ENCODE measurements at regions not wholly inside any gene's neighbourhood (a gene's known extent, or its start where the extent isn't known, plus 50 kb on each side); places are given as distances from the start of the nearest gene placed in this dataset.
A peak's percentile ranks its signal among the peaks of the same experiment; 100 is the strongest.

DNA sequence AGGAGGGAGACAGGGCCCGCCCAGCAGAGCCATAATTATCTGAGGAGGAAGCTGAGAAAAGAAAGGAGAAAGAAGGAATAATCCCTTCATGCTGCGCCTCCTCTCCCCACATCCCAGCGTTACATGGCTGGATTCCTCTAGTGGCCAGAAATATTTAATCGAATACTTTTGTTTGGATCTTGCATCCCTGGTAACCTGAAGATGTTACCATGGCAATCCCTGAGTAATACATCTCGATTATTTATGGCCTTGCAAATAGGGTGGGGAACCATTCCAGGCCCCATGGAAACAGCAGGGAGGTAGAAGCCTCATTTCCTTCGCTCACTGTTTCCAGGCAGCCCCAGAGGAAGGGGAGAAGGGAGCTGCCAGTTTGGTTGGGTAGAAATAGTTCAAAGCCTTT, 357.7 kb downstream of the BUD13 start:
- peak; percentile 7 for DNase-seq (ENCODE audit: low read depth)

DNA sequence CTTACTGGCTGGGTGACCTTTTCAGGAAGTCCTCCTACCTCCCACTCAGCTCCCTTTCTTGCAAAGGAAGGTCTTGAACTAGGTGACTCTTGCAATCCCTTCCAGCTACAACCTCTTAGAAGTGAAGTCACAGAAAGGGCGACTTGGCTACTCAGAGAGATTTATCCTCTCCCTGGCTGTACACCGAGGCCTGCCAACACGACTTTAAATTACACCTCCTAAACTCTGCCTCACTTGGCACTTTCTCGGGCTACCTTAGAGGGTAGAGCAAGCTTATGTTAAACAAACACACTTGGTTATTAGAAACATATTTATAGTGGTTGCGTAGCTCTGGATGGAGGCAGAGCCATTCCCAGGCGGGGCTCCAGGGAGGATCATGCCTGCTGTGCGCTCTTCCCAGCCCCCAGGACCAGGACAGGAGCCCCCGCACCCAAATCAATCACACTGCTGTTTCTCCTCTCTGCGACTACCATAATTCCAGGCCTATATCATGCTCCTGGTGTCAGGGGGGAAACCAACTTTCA, 358.4 kb downstream of the BUD13 start:
- DNase-seq (ENCODE audit: low read depth), result no peak

DNA sequence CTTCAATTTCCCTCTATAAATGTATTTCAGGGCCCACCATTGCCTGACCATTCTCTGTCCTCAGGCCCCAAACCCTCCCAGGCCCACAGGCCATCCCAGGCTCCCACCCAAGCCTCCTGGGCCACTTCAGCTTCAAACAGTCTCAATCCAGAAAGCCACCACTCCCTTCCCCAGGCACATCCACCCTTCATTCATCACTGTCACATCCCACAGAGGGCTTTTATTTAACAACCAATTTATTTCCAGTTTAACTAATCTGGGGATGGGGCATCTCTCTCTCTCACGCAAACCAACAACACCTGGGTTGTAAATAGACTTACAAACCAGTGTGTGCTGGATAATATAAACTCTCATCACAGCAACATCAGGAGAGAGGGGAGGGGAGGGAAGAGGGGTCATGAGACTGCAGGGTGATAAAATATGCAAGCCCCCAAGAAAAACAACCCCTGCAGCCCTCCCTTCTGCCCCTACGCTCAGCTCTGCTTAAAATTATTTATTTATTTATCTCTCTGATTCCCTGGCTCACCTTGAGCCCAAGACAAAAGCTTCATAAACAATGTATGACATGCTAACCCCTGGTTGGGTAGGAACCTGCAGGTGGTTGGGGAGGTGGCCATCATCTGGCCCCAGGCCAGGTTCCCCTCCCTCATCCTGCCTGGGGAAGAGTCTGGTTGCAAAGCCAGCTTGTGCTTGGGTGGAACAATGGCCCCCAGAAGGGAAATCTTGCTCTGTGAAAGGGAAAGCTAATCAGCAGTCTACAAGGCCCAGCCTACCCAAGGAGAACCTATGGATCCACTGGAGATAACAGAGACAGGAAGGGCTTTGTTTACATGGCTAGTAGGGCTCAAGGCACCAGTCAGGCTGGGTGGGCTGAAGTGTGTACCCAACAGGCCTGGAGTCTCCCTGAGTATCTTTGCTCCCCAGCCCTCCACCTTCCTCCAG, 359.2 kb downstream of the BUD13 start:
- no peak for DNase-seq (ENCODE audit: low read depth)

DNA sequence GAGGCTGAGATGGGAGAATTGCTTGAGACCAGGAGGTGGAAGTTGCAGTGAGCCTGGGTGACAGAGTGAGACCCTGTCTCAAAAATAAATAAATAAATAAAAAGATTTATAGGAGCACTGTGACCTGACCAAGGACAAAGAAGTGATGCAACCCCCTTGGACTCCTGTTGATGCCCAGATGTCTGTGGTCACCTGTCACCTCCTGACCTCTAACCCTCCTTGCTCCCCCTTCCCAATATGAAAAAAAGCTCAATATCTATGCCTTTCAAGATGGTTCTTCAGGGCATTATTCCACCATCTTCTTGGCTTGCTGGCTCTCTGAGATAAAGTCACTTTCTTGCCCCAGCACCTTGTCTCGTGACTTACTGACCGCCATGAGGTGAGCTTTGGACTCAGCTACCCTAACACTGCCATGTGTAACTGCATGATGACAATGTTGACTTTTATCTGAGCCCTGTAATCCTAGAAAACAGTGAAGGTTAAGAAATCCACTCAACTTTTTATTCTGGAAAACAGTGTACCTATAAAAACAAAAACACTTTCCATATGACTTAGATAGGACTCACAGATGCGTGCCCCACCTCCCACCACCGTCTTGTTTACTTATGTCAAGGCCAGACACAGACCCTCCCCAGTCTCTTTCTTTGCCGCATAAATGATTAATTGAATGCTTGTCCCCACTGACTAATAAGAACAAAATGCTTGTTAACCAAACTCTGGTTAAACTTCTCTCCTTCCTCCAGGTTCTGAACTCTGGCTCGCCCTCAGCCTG, 360.5 kb downstream of the BUD13 start:
- no peak for DNase-seq (ENCODE audit: low read depth)

DNA sequence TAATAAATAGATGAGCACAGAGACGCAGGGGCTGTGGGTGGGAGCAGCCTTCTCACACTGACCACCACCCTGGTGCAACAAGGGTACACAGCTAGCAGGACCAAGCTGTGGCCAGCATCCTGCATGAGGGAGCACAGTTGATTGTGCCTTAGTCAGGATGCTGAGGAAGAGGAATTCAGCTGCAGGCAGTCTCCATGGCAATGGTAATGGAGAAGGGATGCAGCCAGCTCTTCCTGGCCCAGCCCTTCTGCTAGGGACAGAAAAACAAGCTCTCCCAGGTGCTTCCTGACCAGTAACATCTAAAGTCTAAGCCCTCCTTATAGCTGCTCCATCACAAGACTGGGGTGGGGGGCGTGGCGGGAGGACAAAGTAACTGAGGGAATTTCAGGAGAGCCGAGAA, 363.5 kb downstream of the BUD13 start:
- DNase-seq (ENCODE audit: low read depth), result no peak

DNA sequence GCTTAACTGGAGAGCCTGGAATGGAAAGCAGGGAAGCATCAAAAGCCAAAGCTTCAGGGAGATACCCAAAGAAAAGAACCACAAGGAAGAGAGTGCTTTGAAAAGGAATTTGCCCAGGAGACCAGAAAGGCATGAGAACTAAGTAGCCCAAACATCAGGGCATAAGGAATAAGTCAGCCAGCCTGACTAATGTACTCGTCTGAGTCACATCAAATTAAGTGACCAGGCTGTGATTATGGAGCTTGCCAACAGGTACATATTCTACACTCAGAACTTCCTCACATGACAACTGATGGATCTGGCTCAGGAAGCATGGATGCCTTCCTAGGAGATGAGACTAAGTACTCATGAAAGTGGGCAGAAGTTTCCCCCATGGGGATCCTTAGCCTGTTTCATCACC, 366.7 kb downstream of the BUD13 start:
- no peak for DNase-seq (ENCODE audit: low read depth)

DNA sequence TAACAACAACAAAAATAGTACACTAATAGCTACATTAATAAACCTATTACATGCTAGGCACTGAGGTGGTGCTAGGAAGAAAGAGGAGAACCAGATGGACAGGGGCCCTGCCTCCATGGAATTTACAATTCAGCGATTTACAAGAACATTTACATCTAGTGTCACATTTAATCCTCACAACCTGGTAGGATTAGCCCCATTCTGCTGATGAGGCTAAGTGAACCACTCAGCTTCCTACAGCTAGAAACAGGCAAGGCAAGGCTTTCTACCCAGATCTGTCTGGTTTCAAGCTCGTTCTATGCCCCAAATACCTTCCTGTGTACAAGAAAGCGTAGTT, 368.4 kb downstream of the BUD13 start:
- DNase-seq (ENCODE audit: low read depth), result no peak

DNA sequence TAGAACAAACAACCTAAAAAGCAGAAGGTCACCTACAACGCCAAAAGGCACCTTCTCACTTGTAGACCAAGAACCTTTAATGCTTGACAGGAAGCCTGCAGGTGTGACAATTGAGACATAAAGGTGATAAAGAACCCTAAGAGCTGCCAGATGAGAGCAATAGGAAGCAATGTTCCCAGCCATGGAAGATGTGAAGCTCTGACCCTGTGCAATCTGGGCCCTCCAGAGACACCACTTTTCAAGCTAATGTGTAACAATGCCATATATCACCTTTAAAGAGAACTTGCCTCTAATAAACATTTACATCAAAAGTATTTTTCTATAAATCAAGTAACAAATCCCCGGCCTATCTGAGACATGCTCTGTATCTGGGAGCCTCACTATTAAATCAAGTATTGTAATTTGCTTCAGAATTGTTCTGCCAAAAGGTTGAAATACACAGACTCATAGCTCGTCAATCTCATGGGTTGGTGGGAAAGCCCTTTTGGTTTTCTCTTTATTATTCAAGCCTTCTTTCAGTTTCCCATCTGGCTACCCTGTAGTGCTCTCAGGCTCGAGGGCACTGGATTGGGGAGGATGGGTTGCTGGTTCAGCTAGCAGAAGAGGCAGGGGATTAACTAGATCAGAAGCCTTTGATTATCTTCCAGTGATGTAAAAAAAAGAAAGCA, 368.9 kb downstream of the BUD13 start:
- DNase-seq (ENCODE audit: low read depth), result no peak

DNA sequence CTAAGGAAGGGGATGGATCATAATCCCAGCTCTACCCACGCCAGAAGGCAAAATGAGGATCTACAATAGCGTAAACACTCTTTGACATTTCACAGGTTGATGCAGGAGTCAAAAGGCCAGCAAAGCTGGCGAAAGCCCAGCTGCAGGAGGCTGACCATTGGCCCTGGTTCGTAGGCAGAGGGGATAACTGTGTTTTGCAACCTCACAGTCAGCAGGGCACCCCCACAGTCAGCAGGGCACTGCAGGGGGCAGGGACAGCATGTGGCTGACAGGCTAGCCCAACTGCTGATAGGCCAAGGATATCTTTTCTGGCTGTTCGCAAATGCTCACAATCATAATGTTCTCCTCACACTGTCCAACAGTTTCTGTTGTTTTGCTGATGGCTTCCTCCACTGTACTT, 372.7 kb downstream of the BUD13 start:
- no peak for DNase-seq (ENCODE audit: low read depth)

DNA sequence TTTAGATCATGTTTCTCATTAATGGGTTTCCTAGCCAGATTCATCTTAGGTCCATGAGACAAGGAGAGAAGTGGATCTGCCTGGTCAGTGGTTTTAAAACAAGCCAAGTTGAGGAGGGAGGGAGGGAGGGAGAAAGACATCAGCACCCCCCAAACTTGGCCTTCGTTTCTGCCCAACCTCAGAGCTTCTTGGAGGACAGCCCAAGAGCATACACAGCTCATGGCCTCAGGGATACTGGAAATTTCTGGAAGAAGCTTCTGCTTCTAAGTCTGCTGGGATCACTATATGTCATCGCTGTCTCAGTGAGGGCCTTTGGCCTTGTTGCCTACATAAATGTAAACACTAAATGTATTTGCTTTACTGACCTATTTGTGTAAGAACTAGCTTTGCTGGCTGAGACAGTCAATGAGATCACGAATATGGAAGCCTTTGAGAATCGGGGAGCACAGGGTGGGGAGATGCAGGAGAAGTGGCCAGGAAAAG, 375.1 kb downstream of the BUD13 start:
- DNase-seq (ENCODE audit: low read depth), result no peak

DNA sequence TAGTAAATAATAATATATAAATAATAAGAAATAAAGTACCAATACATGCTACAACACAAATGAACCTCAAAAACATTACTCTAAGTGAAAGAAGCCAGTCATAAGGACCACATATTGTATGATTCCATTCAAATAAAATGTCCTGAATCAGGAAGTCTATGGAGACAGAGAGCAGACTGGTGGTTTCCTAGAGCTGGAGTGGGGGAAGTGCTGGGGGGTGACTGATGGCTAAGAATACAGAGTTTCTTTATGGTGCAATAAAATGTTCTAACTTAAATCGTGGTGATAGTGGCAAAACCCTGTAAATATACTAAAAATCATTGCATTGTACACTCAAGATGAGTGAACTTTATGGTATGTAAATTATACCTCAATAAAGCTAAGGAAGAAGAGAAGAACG, 376.5 kb downstream of the BUD13 start:
- no peak for DNase-seq (ENCODE audit: low read depth)

DNA sequence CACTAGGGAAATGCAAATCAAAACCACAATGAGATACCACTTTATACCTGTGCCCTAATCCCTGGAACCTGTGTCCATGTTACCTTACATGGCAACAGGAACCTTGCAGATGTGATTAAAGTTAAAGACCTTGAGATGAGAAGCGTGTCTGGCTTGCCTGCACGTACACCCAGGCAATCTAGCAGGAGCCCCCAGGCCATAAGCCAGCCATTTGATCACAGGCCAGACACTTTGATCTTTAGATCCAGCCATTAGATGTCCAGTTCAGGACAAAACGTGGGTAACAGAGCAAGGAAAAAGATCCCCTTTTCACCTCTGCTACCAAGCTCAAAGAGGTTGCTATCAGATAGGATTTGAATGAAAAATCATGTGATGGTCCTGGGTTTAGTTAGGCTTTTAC, 378.8 kb downstream of the BUD13 start:
- no peak for DNase-seq (ENCODE audit: low read depth)

DNA sequence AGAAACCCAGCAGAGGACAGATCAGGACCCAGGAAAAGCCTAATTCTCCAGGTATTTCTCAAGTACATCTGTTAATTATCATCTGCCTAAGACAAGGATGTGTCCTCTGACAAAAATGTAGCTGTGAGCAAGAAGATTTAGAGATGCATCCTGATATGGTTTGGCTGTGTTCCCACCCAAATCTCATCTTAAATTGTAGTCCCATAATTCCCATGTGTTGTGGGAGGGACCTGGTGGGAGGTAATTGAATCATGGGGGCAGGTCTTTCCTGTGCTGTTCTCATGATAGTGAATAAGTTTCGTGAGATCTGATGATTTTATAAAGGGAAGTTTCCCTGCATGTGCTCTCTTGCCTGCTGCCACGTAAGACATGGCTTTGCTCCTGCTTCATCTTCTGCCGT, 381.8 kb downstream of the BUD13 start:
- no peak for DNase-seq (ENCODE audit: low read depth)

DNA sequence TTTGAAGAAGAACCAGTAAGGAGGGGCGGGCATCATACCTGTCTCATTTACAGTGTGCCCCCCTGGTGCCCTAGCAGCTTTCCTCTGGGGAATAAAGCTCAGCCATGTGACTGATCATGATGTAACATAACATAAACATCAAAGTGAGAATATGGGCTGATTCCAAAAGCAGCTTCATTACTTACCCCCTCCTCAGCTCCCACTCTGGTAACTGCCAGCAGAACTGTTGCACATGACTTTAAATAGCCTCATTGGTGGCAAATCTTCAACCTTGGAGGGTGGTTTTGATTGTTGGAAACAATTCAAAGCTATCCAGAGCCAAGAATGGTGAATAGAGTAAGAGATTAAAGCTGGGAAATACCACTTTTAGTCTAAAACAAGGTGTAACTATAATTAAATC, 384.6 kb downstream of the BUD13 start:
- no peak for DNase-seq (ENCODE audit: low read depth)

DNA sequence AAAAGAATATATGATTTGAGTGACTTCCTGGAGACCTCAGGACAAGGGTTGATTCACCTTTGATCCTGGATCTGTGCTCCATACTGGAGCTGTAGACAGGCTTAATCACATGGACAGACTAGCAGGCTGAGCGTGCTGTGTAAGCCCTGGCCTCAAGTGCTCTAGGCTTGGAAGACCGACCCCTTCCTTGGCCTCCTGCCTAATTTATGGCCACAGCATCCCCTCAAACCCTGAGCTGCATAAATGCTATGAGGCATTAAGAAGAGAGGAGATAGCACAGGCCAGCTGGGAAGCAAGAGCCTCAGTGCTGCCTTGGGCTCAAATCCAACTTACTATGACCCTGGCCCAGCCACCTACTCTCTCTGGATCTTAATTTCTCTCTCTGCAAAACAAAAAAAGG, 385.1 kb downstream of the BUD13 start:
- no peak for DNase-seq (ENCODE audit: low read depth)

DNA sequence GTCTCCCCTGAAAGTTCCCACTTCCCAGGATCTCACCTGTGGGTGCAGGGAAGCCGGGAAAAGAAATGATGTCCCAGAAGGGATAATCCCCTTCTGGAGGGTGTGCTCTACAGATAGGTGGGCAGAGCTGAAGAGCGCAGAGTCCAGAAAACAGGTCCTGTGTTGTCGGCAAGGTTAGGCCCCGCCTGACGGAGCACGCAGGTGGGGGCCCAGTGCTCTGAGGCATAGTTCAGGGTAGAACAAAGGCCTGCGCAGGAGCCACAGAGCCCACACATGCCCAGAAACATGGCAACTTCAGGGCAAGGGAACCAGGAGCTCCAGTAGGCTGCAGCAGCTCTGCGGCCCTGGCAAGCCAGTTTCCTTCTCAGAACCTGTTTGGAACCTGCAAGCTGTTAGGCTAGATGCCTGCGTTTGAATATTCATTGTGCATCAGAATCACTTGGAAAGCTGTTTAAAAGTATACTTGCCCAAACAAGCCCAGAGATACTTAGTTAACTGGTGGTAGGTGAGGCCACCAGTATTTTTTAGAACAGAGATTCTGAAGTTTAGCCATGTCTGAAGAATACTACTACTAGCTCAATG, 386.6 kb downstream of the BUD13 start:
- no peak for DNase-seq (ENCODE audit: low read depth)

DNA sequence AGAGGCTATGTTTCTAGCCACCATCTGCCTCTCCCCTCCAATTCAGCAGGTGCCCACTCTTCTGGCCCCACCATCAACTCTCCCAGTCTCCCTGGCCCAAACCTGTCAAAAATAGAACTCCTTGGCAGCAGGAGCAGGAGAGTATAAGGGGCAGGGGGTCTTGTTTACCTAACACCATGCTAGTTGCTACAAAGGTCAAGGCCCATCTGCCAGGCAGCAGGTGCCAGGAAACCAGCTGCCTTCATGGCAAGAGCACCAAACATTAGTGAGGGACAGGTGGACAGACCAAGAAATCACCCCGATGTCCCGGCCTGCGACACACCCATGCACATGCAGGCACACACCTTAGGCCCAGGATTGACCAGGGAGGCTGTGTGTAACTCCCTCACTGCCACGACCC, 387.9 kb downstream of the BUD13 start:
- DNase-seq (ENCODE audit: low read depth), result no peak

DNA sequence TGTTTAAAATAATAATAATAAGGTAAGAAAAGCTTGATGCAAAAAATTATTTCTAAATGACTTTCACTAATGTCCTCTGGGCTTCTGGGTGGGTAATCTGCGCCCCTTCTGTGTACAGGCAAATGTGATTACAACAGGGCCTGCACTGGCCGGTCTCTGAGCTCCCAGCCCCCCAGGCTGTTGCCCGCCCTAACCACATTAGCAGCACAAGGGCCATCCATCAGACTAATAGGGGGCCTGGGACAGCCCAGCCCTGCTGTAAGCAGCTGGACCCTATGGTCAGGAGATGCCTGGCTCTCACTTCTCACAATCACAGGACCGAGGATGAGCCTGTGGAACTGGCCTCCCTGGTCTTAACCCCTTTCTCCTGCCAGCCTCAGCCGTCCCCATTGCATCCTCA, 388.4 kb downstream of the BUD13 start:
- DNase-seq (ENCODE audit: low read depth), result no peak

DNA sequence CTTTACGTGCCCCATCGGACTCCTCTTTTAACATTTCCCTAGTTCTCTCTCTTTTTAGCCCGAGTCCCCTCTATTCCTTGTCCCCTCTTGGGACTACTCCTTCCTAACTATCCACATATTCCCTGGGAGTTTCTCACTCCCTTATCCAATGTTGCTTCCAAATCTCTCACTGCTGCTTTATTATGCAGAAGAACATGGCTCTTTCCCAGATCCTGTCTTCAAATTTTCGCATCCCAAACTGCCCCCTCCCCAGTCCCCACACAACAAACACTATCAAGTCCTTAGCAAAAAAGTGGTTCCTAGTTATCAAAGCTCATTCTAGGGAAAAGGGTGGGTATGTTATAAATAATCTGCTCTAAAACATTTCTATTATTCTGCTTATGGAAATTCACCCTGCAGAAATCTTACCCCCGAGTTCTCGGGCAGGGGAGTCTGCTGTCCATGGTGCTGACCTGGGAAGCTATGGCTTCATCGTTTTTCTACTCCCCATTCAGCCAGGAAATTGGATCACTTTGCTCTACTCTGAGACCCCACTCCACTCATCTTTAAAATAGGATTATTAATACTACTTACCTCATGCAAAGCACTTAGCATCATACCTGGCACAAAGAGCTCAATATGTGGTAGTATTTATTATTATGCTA, 393.5 kb downstream of the BUD13 start:
- peak; percentile 18 for DNase-seq (ENCODE audit: low read depth)

DNA sequence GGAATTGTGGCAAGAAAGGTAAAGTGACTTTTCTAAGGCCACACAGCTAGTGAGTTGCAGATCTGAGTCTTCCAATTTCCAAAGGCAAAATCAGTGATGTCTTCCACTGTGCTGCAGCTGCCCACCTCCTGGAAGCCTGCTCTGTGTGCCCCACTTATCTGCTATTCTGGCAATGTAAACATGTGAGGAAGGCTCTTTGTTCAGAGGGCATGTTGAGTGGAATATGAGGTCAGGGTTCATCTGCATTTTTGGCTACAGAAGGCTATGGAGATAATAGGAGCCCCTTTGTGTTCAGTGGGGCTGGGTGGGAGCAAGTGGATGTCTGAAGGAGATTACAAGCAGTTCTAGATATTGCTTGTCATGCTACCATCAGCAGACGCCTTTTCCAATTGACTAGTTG, 396.2 kb downstream of the BUD13 start:
- DNase-seq (ENCODE audit: low read depth), result no peak

DNA sequence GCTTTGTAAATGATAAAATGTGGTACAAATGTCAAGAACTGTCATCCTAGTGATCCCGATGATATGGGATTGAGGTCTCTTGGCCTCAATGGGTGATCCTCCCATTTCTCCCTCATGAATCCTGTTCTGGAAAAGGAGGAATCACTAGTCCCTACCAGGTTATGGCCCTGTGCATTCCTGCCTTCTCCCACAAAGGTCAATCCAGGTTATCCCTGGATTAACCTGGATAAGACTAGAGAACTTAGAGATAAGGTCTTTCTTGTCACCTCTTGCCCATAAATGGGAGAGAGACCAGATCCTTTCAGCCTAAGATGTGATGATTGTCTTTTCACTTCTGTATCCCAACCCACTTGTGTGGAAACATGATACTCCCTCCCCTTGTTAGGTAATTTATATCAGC, 396.7 kb downstream of the BUD13 start:
- no peak for DNase-seq (ENCODE audit: low read depth)

Measured in M059J (cell line).